ENCODE measurements at regions not wholly inside any gene's neighbourhood (a gene's known extent, or its start where the extent isn't known, plus 50 kb on each side); places are given as distances from the start of the nearest gene placed in this dataset.

DNA sequence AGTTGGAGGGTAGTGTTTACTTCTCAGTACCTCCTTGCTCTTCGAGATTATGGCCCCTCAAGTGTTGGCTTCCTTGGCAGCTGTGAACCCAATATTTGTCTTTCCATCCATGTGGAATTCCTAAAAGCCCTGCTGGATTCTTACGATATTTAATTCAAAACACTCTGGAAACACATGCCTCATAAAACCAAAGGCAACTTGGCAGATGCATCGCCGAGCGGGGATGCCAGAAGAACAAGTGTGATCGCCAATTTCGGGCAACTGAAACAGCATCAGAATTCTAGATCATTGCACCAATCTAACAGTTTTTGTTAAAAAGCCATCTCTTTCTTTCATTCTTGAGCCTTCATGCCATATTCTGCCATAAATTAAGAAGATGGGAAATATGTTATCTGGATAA is 934.4 kb downstream of the AACS start:
- H3K36me3 ChIP-seq (ENCODE audit: control insufficient read depth, insufficient read depth, low read length) = no peaks in the 10 kb centered on the region
- TF ChIP-seq, protein P1, sequence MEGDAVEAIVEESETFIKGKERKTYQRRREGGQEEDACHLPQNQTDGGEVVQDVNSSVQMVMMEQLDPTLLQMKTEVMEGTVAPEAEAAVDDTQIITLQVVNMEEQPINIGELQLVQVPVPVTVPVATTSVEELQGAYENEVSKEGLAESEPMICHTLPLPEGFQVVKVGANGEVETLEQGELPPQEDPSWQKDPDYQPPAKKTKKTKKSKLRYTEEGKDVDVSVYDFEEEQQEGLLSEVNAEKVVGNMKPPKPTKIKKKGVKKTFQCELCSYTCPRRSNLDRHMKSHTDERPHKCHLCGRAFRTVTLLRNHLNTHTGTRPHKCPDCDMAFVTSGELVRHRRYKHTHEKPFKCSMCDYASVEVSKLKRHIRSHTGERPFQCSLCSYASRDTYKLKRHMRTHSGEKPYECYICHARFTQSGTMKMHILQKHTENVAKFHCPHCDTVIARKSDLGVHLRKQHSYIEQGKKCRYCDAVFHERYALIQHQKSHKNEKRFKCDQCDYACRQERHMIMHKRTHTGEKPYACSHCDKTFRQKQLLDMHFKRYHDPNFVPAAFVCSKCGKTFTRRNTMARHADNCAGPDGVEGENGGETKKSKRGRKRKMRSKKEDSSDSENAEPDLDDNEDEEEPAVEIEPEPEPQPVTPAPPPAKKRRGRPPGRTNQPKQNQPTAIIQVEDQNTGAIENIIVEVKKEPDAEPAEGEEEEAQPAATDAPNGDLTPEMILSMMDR (IDR thresholded peaks at IDR 0.05; ENCODE audit: insufficient read depth, low read length, poor library complexity, severe bottlenecking) = no peak
- no peak for DNase-seq (ENCODE audit: extremely low read depth, insufficient read length)
- H3K27me3 ChIP-seq (replicated peaks; ENCODE audit: control insufficient read depth, insufficient read depth, low read length) = no peaks in the 10 kb centered on the region
- H3K4me3 ChIP-seq (replicated peaks; ENCODE audit: low read depth, low read length) = no peak overlapping the region

DNA sequence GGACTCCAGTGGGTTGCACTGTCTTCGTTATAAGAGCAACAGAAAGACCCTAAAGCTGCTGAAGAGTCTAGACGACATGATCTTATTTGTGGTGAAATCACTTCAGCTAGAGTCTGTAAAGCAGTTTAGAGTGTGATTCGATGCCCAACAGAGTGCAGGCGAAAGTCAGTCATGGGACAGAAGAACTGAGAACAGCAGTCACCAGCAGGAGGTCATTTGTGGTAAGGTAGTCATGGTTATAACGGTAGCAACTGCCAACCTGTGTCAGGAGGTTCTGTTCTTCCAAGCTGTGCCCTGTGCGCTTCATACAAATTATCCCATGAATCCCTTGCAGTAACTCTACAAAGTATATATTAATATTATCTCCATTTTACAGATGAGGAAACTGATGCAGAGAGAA is 954.1 kb downstream of the AACS start:
- no peak for DNase-seq (ENCODE audit: extremely low read depth, insufficient read length)

DNA sequence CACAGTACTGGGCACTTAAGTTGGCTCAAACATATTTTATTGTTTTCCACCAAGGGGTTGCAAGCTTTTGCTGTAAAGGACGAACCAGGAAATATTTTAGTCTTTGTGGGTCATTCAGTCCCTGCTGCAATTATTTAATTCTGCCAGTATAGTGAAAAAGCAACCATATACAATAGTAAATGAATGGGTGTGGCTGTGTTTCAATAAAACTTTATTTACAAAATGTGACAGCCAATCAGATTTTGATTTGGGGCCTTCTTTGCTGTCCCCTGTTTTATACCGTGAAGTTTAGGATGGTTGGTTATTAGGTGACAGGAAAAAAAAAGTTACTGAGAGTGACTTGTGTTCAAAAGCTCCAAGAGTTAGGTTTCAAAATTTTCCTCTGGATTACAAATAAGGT is 956.4 kb downstream of the AACS start:
- H3K27me3 ChIP-seq (replicated peaks; ENCODE audit: control insufficient read depth, insufficient read depth, low read length) = no peaks in the 10 kb centered on the region
- H3K36me3 ChIP-seq (ENCODE audit: control insufficient read depth, insufficient read depth, low read length) = no peaks in the 10 kb centered on the region
- no peak for DNase-seq (ENCODE audit: extremely low read depth, insufficient read length)
- no peak overlapping the region for H3K4me3 ChIP-seq (replicated peaks; ENCODE audit: low read depth, low read length)
- TF ChIP-seq, protein P1 (IDR thresholded peaks at IDR 0.05; ENCODE audit: insufficient read depth, low read length, poor library complexity, severe bottlenecking) = no peak

More for the DNA sequence above, 954.1 kb downstream of the AACS start:
- Histone ChIP-seq H3K36me3 (ENCODE audit: control insufficient read depth, insufficient read depth, low read length) (no peaks in the 10 kb centered on the region), H3K4me3 (replicated peaks; ENCODE audit: low read depth, low read length) (no peak overlapping the region), H3K27me3 (replicated peaks; ENCODE audit: control insufficient read depth, insufficient read depth, low read length) (no peaks in the 10 kb centered on the region)
- TF ChIP-seq, protein P1 (IDR thresholded peaks at IDR 0.05; ENCODE audit: insufficient read depth, low read length, poor library complexity, severe bottlenecking) = no peak

- H3K27me3 ChIP-seq (replicated peaks; ENCODE audit: control insufficient read depth, insufficient read depth, low read length) = no peaks in the 10 kb centered on the region
- no peak overlapping the region for H3K4me3 ChIP-seq (replicated peaks; ENCODE audit: low read depth, low read length)
- DNase-seq (ENCODE audit: extremely low read depth, insufficient read length) = no peak
- no peaks in the 10 kb centered on the region for H3K36me3 ChIP-seq (ENCODE audit: control insufficient read depth, insufficient read depth, low read length)
- TF ChIP-seq, protein P1 (IDR thresholded peaks at IDR 0.05; ENCODE audit: insufficient read depth, low read length, poor library complexity, severe bottlenecking) = no peak
Observed at GRCh38 chr12:126027825-126028224, 962.6 kb downstream of the AACS start.

DNA sequence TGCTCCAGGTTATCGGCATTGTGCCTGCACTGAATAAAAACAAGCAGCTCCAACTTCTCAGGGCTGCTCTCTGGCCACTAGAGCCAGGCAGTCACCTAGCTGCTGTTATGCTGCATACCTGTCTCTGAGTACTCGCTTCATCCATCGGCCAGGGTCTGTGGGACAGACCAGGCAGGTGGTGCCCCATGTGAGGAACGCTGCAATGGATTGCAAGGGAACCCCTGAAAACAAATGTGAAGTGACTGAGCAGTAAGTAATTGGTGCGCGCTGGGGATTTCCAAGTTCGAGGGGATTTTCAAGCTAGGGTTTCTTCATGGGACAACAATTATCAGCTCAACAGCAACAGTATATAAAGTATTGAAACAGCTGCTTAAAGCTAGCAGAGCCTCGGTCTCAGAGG is 965.3 kb downstream of the AACS start:
- DNase-seq (ENCODE audit: extremely low read depth, insufficient read length) = no peak
- no peaks in the 10 kb centered on the region for H3K27me3 ChIP-seq (replicated peaks; ENCODE audit: control insufficient read depth, insufficient read depth, low read length)
- TF ChIP-seq, protein P1 (IDR thresholded peaks at IDR 0.05; ENCODE audit: insufficient read depth, low read length, poor library complexity, severe bottlenecking) = no peak
- H3K4me3 ChIP-seq (replicated peaks; ENCODE audit: low read depth, low read length) = no peak overlapping the region
- no peaks in the 10 kb centered on the region for H3K36me3 ChIP-seq (ENCODE audit: control insufficient read depth, insufficient read depth, low read length)

DNA sequence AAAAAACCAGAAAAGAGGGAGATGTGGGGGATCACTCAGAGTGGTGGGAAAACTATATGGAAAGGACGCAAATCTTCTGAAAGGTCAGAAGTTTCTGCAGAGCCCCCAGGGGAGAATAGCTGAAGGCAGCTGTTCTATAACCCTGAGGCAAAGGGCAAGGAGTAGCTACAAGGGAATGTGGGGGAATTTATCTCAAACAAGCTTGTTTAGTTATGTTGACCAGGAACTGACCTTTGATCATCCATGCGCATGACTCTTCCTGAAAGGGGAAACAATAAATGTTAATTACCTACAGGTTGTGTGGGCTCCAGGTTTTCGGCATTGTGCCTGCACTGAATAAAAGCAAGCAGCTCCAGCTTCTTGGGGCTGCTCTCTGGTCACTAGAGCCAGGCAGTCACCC is 968.5 kb downstream of the AACS start:
- DNase-seq (ENCODE audit: extremely low read depth, insufficient read length) = no peak
- H3K27me3 ChIP-seq (replicated peaks; ENCODE audit: control insufficient read depth, insufficient read depth, low read length) = no peaks in the 10 kb centered on the region
- no peak overlapping the region for H3K4me3 ChIP-seq (replicated peaks; ENCODE audit: low read depth, low read length)
- H3K36me3 ChIP-seq (ENCODE audit: control insufficient read depth, insufficient read depth, low read length) = no peaks in the 10 kb centered on the region
- TF ChIP-seq, protein P1 (IDR thresholded peaks at IDR 0.05; ENCODE audit: insufficient read depth, low read length, poor library complexity, severe bottlenecking) = no peak

Measured in GM06990 (cell line).